ENCODE measurements at regions not wholly inside any gene's neighbourhood (a gene's known extent, or its start where the extent isn't known, plus 50 kb on each side); places are given as distances from the start of the nearest gene placed in this dataset.

DNA sequence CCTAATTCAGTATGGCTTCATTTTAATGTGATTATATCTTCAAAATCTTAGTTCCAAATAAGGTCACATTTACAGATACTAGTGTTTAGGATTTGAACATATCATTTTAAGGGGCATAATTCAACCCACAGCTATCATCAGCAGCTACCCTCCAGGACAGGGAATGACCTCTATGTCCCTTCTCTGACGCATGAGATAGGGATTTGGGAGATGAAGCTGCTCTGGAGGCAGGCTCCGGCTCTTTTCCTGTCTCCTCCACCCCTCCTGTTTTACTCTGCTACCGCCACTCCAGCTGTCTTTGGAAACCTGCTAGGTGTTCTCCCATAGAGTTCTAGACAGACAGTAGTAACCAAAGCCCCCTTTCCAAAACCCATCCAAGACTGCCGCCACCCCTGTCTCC lies 119.2 kb downstream of the CARTPT start:
- no peak for TF ChIP-seq POLR2A (IDR thresholded peaks at IDR 0.05)
- TF ChIP-seq, protein P1, sequence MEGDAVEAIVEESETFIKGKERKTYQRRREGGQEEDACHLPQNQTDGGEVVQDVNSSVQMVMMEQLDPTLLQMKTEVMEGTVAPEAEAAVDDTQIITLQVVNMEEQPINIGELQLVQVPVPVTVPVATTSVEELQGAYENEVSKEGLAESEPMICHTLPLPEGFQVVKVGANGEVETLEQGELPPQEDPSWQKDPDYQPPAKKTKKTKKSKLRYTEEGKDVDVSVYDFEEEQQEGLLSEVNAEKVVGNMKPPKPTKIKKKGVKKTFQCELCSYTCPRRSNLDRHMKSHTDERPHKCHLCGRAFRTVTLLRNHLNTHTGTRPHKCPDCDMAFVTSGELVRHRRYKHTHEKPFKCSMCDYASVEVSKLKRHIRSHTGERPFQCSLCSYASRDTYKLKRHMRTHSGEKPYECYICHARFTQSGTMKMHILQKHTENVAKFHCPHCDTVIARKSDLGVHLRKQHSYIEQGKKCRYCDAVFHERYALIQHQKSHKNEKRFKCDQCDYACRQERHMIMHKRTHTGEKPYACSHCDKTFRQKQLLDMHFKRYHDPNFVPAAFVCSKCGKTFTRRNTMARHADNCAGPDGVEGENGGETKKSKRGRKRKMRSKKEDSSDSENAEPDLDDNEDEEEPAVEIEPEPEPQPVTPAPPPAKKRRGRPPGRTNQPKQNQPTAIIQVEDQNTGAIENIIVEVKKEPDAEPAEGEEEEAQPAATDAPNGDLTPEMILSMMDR (IDR thresholded peaks at IDR 0.05) = no peak
